ENCODE measurements at regions not wholly inside any gene's neighbourhood (a gene's known extent, or its start where the extent isn't known, plus 50 kb on each side); places are given as distances from the start of the nearest gene placed in this dataset.

DNA sequence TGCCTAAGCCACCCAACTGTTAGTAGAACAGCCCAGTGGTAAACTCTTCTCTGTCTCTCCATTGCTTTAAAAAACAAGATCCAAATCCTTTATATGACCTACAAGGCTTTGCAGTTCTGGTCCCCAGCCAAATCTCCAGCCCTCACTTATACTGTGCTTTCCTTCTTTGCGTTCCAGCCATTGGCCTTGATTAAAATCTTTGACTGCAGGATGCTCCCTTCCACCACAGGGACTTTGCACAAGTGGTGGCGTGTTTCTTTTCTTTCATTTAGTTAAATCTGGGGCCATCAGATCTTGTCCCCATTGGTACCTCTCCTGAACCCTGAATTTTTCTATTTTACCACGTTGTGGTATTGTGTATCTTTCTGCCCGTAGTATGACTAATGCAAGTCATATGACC lies 183.7 kb downstream of the VRK1 start:
- no peak for DNase-seq (ENCODE audit: low read depth)

DNA sequence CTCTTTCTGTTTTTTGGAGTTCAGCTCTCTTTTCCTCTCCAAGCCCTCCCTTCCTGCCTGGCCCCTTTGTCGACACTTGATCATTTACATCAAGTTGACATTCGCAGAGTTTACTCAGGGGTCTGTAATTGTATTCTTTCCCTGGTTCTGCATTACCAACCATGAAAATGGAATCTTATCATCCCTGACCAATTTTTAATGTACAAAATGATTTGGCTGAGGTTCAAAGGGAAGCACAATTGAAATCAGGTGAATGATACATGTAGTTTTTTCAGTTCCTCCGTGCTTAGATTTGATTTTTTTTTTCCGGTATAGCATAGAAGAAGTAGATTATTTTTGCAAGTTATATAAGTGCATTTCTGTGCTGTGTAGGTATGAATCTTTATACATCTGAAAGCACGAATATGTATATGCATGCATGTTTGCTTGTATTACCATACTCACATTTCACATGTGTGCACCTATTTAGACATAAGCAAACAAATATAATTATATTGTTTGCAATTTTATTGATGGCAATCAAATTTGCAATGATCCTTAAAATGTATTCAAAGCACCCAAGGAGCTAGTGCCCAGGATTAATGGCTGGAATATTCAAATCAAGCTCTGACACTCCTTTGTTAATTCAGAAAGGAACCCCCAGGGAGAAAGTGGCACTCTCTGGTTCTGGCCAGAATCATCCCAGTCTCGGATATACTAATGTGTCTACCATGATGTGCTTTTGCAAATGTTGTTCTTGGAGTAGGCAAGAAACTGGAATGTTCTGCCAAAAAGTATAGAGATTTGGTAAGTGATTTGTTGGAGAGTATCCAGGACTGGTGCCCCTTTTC lies 189.3 kb downstream of the VRK1 start:
- no peak for DNase-seq (ENCODE audit: low read depth)

- no peak for DNase-seq (ENCODE audit: low read depth)
Measured at GRCh38 chr14:96987086-96987474, 189.9 kb downstream of the VRK1 start.

GRCh38 chr14:96987771-96988170 lies 190.6 kb downstream of the VRK1 start:
- no peak for DNase-seq (ENCODE audit: low read depth)

DNA sequence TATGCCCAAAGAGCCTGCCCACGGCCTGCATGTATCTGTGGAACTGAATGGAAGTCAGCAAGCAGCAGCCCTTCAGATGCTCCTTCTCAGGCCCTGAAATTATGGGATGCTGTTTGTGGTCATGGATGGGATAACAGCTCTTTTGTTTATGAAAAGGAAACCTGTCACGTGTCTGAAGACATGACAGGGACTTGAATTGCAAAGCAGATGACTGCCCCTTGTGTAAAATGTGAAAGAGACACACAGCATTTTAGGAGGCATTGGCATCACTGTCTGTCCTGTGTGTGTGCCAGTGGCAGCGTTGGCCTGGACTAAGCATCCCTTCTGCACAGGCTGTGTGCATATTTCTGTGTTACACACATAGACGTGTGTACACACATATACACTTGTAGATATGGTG lies 192.1 kb downstream of the VRK1 start:
- no peak for DNase-seq (ENCODE audit: low read depth)

DNA sequence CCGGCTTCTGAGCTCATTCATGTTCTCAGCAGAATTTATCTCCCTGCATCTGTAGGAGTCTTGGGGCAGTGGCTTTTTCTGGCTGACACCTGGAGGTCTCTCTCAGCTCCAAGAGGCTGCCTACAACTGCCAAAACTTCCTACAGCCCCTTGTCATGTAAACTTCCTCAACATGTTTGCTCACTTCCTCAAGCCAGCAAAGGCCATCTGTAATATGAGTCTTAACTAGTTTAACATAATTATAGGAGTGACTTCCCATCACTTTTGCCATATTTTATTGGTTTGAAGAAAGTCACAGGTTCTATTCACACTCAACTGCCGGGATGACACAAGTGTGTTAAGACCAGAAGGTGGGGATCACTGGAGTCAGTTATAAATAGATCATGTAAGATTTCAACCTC lies 194.0 kb downstream of the VRK1 start:
- no peak for DNase-seq (ENCODE audit: low read depth)

DNA sequence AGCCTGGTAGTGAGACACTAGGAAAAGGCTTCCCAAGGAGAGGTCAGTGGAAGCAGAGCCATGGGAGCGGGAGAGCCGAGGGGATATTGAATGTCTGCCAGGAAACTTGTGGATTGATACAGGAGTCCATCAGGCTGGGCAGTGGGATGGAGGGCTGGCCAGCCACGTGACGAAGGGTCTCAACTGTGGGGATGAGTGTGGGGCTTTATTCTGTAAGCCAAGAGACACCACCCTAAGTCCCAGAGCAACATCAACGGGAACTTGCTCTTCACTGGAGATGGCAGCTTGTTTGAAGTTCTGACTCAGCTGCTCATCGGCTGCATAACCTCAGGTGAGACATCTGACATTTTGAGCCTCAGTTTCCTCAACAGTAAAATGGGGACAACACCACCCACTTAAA lies 197.8 kb downstream of the VRK1 start:
- no peak for DNase-seq (ENCODE audit: low read depth)

- no peak for DNase-seq (ENCODE audit: low read depth)
Measured at GRCh38 chr14:96997269-96997668, 200.1 kb downstream of the VRK1 start.

- no peak for DNase-seq (ENCODE audit: low read depth)
Measured at GRCh38 chr14:96997996-96998395, 200.8 kb downstream of the VRK1 start.

GRCh38 chr14:96999654-97000155 lies 202.5 kb downstream of the VRK1 start:
- DNase-seq (ENCODE audit: low read depth) = no peak

- DNase-seq (ENCODE audit: low read depth) = no peak
Measured at GRCh38 chr14:97002454-97002853, 205.3 kb downstream of the VRK1 start.

DNA sequence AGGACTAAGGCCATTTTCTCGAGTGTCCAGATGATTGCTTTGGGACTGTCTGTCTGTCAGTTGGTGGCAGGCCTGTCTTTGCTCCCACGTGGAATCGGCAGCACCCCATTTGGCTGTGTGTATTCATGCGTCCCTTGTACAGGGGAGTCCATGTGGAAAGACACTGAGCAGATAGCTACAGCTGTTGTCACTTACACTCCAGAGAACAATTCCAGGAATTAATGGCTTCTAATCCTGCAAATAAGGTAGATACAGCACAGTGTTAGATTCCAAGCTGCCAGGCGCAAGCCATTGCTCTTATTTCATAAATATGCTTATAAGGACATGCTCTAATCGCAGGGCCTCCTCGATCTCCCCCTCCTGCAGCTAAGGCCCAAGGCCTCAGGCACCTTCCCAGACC lies 208.8 kb downstream of the VRK1 start:
- DNase-seq (ENCODE audit: low read depth) = no peak

- no peak for DNase-seq (ENCODE audit: low read depth)
Measured at GRCh38 chr14:97010491-97011160, 213.4 kb downstream of the VRK1 start.

DNA sequence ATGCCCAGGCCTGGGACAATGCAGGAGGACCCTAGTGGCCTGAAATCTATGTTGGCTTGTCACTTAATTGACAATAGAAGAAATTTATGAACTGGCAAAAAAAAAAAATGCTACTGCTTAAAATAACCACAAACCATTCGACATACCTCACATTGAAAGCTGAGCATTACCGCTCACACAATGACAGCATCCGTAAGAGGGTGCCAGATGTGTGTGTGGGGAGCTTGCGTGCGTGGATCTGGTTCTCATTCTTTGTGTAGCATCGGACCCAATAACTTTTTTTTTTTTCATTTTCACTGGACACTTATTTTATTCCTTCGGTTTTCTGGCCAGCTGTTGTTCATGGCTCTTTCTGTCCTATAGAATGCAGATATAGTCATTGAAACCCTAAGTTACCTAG lies 216.7 kb downstream of the VRK1 start:
- DNase-seq (ENCODE audit: low read depth) = no peak

DNA sequence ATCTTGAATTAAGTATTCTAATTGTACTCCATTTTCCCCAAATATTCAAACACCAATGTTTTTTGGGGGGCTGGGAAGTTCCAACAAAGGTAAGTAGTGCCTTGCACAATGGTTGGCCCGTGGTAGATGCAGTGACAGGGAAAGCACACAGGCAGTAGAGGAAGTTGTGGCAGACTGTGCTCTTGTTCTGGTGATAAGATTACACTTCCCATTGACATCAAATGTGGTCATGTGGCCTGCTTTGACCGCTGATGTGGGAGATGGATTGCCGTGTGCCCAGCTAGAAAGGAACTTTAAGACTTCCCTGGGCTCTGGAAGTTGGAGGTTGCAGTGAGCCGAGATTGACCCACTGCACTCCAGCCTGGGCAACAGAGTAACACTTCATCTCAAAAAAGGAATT lies 223.8 kb downstream of the VRK1 start:
- DNase-seq (ENCODE audit: low read depth) = no peak

DNA sequence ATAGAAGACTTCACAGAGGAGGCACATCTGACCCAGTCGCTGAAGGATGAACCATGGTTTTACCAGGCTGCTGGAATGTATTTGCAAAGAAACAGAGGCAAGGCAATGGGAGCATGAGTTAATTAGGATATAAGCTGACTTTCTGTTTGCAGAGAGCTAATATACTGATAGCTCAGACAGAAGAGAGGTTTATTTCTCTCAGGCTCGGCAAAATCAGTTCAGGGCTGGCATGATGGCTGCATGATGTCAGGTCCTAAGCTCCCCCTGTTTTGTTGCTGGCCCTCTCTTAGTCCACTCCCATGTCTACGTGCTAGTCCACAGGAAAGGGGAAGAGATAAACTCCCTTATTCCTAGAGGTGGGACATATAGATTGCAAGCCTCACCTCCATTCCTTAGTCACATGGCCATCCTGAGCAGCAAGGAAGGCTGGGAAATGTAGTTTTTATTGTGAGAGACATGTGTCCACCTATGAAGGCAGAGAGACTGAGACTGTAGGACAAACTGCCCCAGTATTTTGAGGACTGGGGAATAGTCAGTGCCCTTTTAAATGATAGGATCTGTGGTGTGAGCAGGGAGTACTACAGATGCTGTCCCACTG lies 224.5 kb downstream of the VRK1 start:
- peak; percentile 4 for DNase-seq (ENCODE audit: low read depth)

DNA sequence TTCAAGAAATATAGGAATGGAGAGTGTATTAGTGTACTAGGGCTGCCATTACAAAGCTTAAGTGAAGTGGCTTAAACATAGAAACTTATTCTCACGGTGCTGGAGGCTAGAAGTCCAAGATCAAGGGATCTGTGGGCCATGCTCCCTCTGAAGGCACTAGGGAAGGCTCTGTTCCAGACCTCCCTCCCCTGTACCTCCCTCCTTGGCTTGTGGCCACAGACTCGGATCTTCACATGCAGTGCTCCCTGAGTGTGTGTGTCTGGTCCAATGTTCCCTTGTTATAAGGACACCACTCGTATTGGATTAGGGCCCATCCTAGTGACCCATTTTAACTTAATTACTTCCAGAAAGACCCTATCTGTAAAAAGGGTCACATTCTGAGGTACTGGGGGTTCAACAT lies 225.6 kb downstream of the VRK1 start:
- DNase-seq (ENCODE audit: low read depth) = no peak

- no peak for DNase-seq (ENCODE audit: low read depth)
Measured at GRCh38 chr14:97023871-97024270, 226.7 kb downstream of the VRK1 start.

GRCh38 chr14:97024300-97024699 lies 227.1 kb downstream of the VRK1 start:
- DNase-seq (ENCODE audit: low read depth) = no peak

DNA sequence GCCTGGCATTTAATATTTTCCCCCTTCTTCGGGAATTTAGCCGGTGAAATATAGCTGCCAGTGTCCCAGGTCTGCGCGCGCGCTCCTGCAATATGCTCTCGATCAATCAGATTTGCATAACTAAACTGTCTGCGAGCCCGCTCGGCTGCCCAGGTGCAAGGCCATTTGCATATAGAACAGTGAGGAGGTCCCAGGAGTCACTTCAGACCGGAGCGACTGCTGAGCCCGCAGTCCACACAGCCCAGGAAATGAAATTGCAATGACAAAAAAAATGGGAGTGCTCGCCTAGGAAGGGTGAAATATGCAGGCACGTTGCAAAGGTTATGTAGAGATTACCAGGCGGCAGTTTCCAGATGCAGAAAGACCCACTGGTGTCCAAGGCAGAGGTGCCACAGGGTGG lies 228.5 kb downstream of the VRK1 start:
- no peak for DNase-seq (ENCODE audit: low read depth)

DNA sequence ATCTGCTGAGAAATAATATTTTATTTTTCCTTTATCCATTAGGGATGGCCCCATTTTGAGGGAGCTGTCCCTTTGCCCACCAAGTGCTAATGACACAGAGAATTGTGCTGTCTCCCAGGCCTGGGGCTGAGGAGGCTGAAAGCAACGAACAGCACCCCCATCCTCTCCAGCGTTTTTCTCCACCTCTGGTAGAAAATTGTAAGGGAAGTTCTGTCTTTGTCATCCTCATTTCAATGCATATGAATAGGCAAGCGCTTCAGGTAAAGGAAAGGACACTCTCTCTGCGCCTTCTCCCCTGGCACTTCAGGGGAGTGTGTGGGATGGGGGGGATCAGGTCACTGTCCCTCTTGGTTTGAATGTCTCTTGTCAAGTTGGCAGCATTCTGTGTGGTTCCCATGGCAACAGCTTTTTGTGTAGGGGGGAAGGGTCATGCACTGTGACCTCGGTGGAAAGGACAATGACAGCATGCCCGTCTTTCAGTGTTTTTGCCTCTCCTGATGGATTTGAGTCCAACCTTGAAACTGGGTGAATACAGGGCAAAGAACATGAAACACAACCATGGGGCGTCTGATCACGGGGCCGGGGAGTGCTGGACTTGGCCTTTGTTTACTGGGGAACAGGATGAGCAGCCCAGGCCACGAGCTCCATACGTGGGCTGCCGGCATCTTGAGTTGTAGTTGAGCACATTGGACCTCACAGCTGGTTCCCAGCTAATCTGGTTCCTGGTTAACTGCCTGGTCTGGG lies 230.2 kb downstream of the VRK1 start:
- no peak for DNase-seq (ENCODE audit: low read depth)

GRCh38 chr14:97028382-97028781 lies 231.2 kb downstream of the VRK1 start:
- DNase-seq (ENCODE audit: low read depth) = no peak
